ENCODE measurements at regions not wholly inside any gene's neighbourhood (a gene's known extent, or its start where the extent isn't known, plus 50 kb on each side); places are given as distances from the start of the nearest gene placed in this dataset.

GRCh38 chr2:238635647-238636051, 208.9 kb downstream of the ASB1 start:
- Histone ChIP-seq H3K4me3 (ENCODE audit: insufficient read length, low read depth) (no peak overlapping the region), H3K27me3 (ENCODE audit: insufficient read depth, insufficient read length) (no peaks in the 10 kb centered on the region), H3K9me3 (ENCODE audit: insufficient read depth, low read length) (no peaks in the 10 kb centered on the region), H3K4me1 (ENCODE audit: insufficient read depth, insufficient read length) (no peaks in the 10 kb centered on the region), H3K36me3 (ENCODE audit: insufficient read depth, insufficient read length, low read length) (no peaks in the 10 kb centered on the region), H3K9ac (ENCODE audit: insufficient read length, low read depth) (no peak overlapping the region)
- TF ChIP-seq ZNF274 (IDR thresholded peaks at IDR 0.05; ENCODE audit: low read depth, low read length) (no peak), YY1 (IDR thresholded peaks at IDR 0.05; ENCODE audit: insufficient read depth, insufficient read length) (no peak), SUZ12 (IDR thresholded peaks at IDR 0.05; ENCODE audit: extremely low read depth, insufficient read depth, insufficient read length) (no peak)
- DNase-seq (ENCODE audit: low read depth, low spot score), result no peak

DNA sequence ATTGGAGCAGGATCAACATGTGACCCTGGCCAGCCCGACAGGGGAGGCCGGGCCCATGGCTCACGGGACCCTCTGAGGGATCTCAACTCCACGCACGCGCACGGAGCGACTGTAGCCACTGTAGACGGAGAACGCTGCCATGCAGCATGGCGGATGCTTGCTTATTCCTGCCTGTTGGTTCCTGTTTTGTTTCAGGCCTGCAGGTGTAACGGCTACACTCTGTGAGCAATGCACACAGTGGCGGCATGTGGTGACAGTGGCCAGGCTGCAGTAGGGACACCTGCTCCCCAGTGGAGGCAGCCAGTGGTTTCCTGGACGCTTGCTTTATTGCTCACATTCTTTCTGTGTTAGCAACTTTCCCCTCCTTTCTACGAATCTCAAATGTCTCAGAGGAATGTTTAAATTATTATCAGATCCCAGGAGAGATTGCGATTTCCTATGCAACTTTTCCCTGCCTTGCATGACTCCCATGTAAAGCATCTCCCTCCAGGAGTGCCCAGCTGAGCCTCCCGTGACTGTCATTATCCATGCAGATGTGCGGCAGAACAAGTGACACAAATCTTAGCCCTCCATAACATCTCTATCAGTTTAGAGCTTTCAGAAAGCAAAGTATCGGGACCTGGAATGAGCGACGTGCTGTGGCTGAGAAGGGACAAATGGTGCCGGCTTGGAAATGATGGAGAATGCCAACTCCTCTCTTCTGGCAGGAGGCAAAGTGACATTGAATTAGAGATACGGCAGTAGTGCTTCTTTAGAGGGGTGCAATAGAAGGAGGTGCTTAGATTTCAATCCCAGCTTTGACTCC, 209.7 kb downstream of the ASB1 start:
- H3K4me3 ChIP-seq (ENCODE audit: insufficient read length, low read depth), result no peak overlapping the region
- no peak for DNase-seq (ENCODE audit: low read depth, low spot score)
- H3K27me3 ChIP-seq (ENCODE audit: insufficient read depth, insufficient read length), result no peaks in the 10 kb centered on the region
- no peaks in the 10 kb centered on the region for H3K4me1 ChIP-seq (ENCODE audit: insufficient read depth, insufficient read length)
- no peak overlapping the region for H3K9ac ChIP-seq (ENCODE audit: insufficient read length, low read depth)
- no peaks in the 10 kb centered on the region for H3K9me3 ChIP-seq (ENCODE audit: insufficient read depth, low read length)
- H3K36me3 ChIP-seq (ENCODE audit: insufficient read depth, insufficient read length, low read length), result no peaks in the 10 kb centered on the region
- TF ChIP-seq SUZ12 (IDR thresholded peaks at IDR 0.05; ENCODE audit: extremely low read depth, insufficient read depth, insufficient read length) (no peak), ZNF274 (IDR thresholded peaks at IDR 0.05; ENCODE audit: low read depth, low read length) (no peak), YY1 (IDR thresholded peaks at IDR 0.05; ENCODE audit: insufficient read depth, insufficient read length) (no peak)

DNA sequence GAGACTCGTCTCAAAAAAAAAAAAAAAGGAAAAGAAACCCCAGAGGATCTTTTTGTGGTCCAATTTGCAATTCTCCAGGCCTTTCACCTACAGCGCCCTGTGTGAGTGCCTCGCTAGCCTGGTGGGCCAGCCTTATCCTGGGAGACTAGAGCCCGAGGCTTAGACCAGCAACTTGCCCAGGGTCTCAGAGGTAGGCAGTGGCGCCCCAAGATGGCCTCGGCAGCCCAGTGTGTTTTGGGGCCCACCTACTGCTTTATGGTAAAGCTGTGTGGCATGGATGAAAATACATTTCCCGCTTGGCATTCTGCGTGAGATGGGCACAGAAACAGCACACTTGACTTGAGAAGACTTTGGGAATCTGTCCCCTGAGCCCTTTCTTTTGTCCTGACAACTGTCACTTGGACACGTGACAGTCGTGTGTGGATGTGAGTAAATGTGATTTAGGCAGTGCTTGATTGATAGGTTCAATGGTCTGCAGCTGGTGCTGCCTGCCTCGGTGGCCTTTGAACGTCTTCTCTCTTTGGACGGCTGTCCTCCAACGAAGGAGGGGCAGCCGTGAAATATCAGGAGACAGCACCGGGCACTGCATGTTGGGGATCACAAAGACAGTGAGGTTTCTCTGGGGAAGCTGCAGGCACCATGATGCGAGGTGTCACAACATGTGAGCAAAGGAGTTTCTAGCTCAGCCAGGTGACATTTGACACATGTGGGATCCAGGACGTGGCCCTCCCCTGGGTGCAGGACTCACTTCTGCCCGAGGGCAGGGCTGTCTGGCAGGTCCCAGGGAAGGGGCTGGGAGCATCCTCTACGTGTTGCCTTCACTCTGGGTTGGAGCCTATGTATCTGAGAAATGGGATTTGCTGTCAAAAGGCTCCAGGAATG, 209.5 kb upstream of the TWIST2 start:
- no peaks in the 10 kb centered on the region for H3K9me3 ChIP-seq (ENCODE audit: insufficient read depth, low read length)
- DNase-seq (ENCODE audit: low read depth, low spot score), result no peak
- TF ChIP-seq YY1 (IDR thresholded peaks at IDR 0.05; ENCODE audit: insufficient read depth, insufficient read length) (no peak), ZNF274 (IDR thresholded peaks at IDR 0.05; ENCODE audit: low read depth, low read length) (no peak), SUZ12 (IDR thresholded peaks at IDR 0.05; ENCODE audit: extremely low read depth, insufficient read depth, insufficient read length) (no peak)
- no peak overlapping the region for H3K4me3 ChIP-seq (ENCODE audit: insufficient read length, low read depth)
- H3K9ac ChIP-seq (ENCODE audit: insufficient read length, low read depth), result no peak overlapping the region
- no peaks in the 10 kb centered on the region for H3K36me3 ChIP-seq (ENCODE audit: insufficient read depth, insufficient read length, low read length)
- H3K4me1 ChIP-seq (ENCODE audit: insufficient read depth, insufficient read length), result no peaks in the 10 kb centered on the region
- no peaks in the 10 kb centered on the region for H3K27me3 ChIP-seq (ENCODE audit: insufficient read depth, insufficient read length)

DNA sequence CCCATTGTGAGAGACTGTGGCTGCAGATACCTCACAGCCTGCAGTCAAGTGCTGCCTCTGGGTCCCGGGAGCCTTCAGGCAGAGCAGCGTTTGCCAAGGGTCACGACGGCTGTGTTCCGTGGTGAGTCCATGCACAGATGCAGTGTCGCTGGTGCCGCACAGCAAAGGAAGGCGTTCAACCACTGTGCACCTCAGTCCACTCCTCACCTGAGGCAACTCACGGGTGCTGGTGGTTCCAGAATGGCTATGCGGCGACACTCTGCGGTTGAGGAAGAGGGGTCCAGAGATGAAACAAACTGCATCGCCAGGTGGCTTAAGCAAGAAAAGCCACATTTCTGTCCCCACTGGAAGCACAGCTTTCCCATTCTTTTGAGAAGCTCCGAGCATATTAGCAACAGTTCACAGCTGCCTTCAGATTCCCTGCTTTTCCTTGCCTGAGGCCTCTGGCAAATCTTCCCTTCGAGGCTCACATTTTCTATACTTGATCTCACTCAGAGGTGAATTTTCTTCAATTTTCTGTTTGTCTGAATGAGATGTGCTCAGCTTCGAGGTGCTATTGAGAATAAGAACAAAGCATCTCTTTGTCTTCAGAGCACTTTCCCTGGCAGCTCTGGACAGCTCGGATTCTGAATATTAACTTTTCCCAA, 208.8 kb upstream of the TWIST2 start:
- no peaks in the 10 kb centered on the region for H3K36me3 ChIP-seq (ENCODE audit: insufficient read depth, insufficient read length, low read length)
- no peak for TF ChIP-seq ZNF274 (IDR thresholded peaks at IDR 0.05; ENCODE audit: low read depth, low read length)
- no peak for TF ChIP-seq SUZ12 (IDR thresholded peaks at IDR 0.05; ENCODE audit: extremely low read depth, insufficient read depth, insufficient read length)
- no peak for TF ChIP-seq YY1 (IDR thresholded peaks at IDR 0.05; ENCODE audit: insufficient read depth, insufficient read length)
- peak overlapping the region; percentile 29 for H3K9ac ChIP-seq (ENCODE audit: insufficient read length, low read depth)
- no peaks in the 10 kb centered on the region for H3K27me3 ChIP-seq (ENCODE audit: insufficient read depth, insufficient read length)
- no peak overlapping the region for H3K4me3 ChIP-seq (ENCODE audit: insufficient read length, low read depth)
- no peaks in the 10 kb centered on the region for H3K9me3 ChIP-seq (ENCODE audit: insufficient read depth, low read length)
- no peak for DNase-seq (ENCODE audit: low read depth, low spot score)
- no peaks in the 10 kb centered on the region for H3K4me1 ChIP-seq (ENCODE audit: insufficient read depth, insufficient read length)

- Histone ChIP-seq H3K36me3 (ENCODE audit: insufficient read depth, insufficient read length, low read length) (no peaks in the 10 kb centered on the region), H3K4me1 (ENCODE audit: insufficient read depth, insufficient read length) (no peaks in the 10 kb centered on the region), H3K9me3 (ENCODE audit: insufficient read depth, low read length) (no peaks in the 10 kb centered on the region), H3K27me3 (ENCODE audit: insufficient read depth, insufficient read length) (no peaks in the 10 kb centered on the region), H3K4me3 (ENCODE audit: insufficient read length, low read depth) (no peak overlapping the region), H3K9ac (ENCODE audit: insufficient read length, low read depth) (no peak overlapping the region)
- no peak for DNase-seq (ENCODE audit: low read depth, low spot score)
- TF ChIP-seq YY1 (IDR thresholded peaks at IDR 0.05; ENCODE audit: insufficient read depth, insufficient read length), result no peak
- TF ChIP-seq SUZ12 (IDR thresholded peaks at IDR 0.05; ENCODE audit: extremely low read depth, insufficient read depth, insufficient read length), result no peak
- TF ChIP-seq ZNF274 (IDR thresholded peaks at IDR 0.05; ENCODE audit: low read depth, low read length), result no peak
Measured at GRCh38 chr2:238640486-238640885, 207.4 kb upstream of the TWIST2 start.

DNA sequence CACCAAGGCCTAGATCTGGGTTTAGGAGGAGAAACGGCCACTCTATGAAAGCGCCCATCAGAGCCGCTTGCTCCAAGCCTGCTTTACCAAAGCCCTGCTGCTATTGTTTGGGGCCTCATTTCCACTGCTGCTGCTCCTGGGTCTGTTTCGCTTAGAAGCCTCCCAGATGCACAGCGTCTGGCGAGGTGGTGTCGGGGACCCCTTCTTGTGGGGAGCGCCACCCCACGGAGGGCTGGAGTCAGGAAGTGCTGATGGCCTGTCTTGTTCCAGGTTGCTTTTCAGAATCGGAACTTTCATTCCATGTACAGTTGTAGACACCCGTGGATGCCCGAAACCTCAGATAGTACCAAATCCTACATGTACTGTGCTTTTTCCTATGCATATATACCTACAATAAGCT, 204.9 kb upstream of the TWIST2 start:
- Histone ChIP-seq H3K9me3 (ENCODE audit: insufficient read depth, low read length) (no peaks in the 10 kb centered on the region), H3K27me3 (ENCODE audit: insufficient read depth, insufficient read length) (peaks cover 3% of the 10 kb centered on the region), H3K36me3 (ENCODE audit: insufficient read depth, insufficient read length, low read length) (no peaks in the 10 kb centered on the region), H3K9ac (ENCODE audit: insufficient read length, low read depth) (no peak overlapping the region), H3K4me1 (ENCODE audit: insufficient read depth, insufficient read length) (no peaks in the 10 kb centered on the region), H3K4me3 (ENCODE audit: insufficient read length, low read depth) (no peak overlapping the region)
- DNase-seq (ENCODE audit: low read depth, low spot score), result no peak
- TF ChIP-seq YY1 (IDR thresholded peaks at IDR 0.05; ENCODE audit: insufficient read depth, insufficient read length), result no peak
- no peak for TF ChIP-seq ZNF274 (IDR thresholded peaks at IDR 0.05; ENCODE audit: low read depth, low read length)
- no peak for TF ChIP-seq SUZ12 (IDR thresholded peaks at IDR 0.05; ENCODE audit: extremely low read depth, insufficient read depth, insufficient read length)

Measured in NT2/D1 (cell line).